LNCaP clone FGC (cell line): ENCODE measurements at regions not wholly inside any gene's neighbourhood (a gene's known extent, or its start where the extent isn't known, plus 50 kb on each side); places are given as distances from the start of the nearest gene placed in this dataset.

Experiments
- DNase-seq: peaks from one replicate; pipeline ENCODE4 v3.0.0-alpha.2; 2011; ENCODE audit warnings: low read depth
- H3K4me3 ChIP-seq: 2 replicates; pipeline ENCODE4 v1.5.1; 2011; ENCODE audit warnings: mild to moderate bottlenecking, low read depth, low read length, control low read depth
- TF ChIP-seq, protein P1 (sequence below): IDR thresholded peaks from 2 replicates; pipeline ENCODE4 v1.5.1; 2012; ENCODE audit warnings: mild to moderate bottlenecking; ENCODE audit not compliant: control insufficient read depth, insufficient read depth; ENCODE audit errors: extremely low read depth

DNA sequence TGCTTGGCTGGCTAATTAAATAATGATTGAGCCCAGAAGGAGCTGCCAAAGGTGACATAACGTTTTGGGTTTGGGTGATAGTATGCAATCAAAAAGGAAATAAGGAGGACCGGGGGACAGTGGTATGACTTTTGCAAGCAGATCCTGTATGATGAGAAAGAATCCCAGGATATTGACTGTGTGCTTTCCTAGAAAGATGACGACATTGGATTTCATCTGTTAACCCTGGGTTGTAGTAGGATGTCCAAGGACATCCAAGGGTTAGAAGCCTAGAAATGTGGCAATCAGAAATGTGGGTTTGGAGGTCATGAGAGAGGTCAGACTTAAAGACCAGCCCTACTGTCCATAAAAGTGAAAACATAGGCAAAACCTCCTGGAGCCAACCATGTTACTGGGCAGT lies 50.3 kb upstream of the HMHB1 start:
- no peak for DNase-seq
- H3K4me3 ChIP-seq: no peak overlapping the region
- TF ChIP-seq, protein P1, sequence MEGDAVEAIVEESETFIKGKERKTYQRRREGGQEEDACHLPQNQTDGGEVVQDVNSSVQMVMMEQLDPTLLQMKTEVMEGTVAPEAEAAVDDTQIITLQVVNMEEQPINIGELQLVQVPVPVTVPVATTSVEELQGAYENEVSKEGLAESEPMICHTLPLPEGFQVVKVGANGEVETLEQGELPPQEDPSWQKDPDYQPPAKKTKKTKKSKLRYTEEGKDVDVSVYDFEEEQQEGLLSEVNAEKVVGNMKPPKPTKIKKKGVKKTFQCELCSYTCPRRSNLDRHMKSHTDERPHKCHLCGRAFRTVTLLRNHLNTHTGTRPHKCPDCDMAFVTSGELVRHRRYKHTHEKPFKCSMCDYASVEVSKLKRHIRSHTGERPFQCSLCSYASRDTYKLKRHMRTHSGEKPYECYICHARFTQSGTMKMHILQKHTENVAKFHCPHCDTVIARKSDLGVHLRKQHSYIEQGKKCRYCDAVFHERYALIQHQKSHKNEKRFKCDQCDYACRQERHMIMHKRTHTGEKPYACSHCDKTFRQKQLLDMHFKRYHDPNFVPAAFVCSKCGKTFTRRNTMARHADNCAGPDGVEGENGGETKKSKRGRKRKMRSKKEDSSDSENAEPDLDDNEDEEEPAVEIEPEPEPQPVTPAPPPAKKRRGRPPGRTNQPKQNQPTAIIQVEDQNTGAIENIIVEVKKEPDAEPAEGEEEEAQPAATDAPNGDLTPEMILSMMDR: no peak

DNA sequence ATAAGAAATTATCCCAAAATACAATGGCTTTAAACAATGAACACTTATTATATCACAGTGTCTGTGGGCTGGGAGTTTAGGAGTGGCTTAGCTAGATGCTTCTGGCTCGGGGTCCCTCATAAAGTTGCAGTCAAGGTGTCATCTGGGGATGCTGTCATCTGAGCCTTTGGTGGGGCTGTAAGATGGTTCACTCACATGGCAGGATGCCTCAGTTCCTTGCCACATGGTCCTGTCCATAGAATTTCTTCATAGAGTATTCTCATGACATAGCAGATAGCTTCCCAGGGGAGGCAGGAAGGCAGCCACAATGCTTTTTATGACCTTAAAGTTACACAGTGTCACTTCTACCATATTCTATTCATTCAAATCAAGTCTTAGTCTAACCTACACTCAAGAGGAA lies 51.2 kb upstream of the HMHB1 start:
- TF ChIP-seq, protein P1: no peak
- no peak for DNase-seq
- no peak overlapping the region for H3K4me3 ChIP-seq

DNA sequence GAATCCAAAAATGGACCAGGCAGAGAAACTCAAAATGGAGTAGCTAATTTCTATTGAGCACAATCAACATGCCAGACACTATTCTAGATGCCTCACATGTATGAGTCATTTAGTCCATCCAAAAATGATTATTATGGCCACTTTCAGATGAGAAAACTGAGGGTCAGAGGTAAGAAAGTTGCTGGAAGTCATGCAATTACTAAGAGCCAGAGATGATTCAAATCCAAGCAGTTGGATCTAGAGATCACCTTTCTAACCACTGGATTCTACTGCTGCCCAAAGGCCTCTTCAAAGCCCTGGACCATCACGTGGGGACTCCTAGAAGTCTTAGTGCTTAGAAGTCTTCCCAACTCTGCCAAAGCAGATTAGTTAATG lies 51.8 kb upstream of the HMHB1 start:
- H3K4me3 ChIP-seq: no peak overlapping the region
- no peak for DNase-seq
- TF ChIP-seq, protein P1: no peak

DNA sequence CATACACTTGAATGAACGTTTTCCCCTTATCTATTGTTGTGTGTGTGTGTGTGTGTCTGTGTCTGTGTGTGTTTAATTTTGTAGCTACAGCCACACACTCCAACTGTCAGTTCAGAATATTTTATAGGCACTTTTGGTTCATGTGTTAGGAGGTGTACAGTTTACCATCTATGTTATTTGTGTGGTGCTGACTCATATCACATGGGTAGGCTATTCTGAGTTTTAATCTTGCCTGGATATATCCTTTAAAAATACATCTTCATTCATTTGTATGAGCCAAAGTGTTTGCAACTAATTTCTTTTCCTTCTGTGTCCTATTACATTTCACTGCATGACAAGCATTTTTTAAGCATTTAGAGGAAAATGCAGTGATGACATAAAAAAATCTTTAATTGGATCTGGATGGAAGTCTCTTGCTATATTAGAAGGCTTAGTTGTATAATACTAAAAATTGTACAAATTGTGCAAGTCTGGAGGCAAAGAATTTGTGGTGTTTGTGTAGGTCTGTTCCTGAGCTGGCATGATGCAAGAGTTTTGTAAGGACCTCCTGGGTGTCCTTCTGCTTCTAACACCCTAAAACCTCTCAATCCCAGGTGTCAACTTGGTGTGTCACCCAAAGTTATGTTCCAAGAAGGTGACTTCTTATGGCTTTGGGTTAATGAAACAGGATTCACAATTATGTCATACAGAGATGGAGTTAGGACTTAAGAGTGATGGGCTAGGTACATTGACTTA lies 52.4 kb upstream of the HMHB1 start:
- TF ChIP-seq, protein P1: no peak

DNA sequence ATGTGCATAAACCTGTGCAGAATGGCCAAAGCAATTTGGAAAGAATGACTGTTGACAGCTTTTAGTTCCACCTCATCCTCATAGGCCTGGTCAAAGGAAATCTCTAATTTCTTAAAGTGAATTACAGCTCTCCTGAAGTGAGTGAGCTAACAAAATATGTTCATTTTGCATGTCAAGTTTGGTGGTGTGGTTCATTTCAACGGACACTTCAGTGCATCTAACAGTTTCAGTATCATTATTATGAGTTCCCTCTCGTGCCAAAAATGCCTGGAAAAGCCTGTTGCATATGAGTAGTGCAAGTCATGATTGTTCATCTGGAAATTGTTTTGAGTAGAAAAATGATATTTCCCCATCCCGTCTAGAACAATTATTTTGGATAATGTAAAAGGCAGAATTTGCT lies 53.2 kb upstream of the HMHB1 start:
- DNase-seq: no peak

More for the DNA sequence above, 52.4 kb upstream of the HMHB1 start:
- H3K4me3 ChIP-seq: no peak overlapping the region
- DNase-seq: no peak

DNA sequence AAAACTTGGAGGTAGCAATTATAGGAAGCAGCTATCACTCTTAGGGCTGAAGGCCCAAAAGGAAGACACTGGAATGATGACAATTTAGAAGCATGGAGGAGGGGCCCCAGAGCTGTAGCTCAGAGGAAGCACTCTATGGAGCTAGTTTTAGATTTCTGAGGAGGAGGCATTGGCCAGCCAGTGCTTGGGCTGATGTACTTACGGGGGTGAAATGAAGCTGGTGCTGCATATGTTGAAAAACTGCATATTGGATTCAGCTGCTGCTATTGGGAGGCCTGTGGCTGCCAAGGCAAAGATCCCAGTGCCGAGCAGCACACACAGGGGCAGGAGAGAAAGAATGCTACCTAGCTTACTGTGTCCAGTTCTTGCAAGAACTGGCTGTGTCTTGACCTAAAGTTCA lies 53.9 kb upstream of the HMHB1 start:
- TF ChIP-seq, protein P1: no peak
- DNase-seq: no peak
- H3K4me3 ChIP-seq: no peak overlapping the region

More for the DNA sequence above, 53.2 kb upstream of the HMHB1 start:
- H3K4me3 ChIP-seq: no peak overlapping the region
- TF ChIP-seq, protein P1: no peak

DNA sequence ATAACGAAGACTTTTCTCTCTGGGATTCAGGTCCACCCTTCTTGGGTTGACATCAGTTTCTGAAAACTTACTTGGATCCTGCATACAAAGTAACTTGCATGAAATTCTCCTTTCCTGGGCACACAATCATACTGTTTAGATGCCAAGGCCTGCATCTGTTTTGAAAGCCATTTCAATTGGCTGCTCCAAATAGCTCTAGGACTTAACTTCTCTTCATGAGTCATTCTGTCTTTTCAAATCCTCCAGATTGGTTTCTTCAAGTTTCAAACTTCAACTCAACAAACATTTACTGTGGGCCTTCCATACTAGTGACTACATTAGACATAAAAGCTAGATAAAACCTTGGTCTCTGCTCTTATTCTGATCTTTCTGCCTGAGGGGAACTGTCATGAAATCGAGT lies 54.8 kb upstream of the HMHB1 start:
- no peak for DNase-seq
- no peak overlapping the region for H3K4me3 ChIP-seq
- TF ChIP-seq, protein P1: no peak
